ENCODE measurements at regions not wholly inside any gene's neighbourhood (a gene's known extent, or its start where the extent isn't known, plus 50 kb on each side); places are given as distances from the start of the nearest gene placed in this dataset.

GRCh38 chr2:14743861-14744260, 111.3 kb downstream of the LRATD1 start:
- TF ChIP-seq POLR2A (IDR thresholded peaks at IDR 0.05) (no peak), CTCF (IDR thresholded peaks at IDR 0.05) (no peak)
